ENCODE measurements at regions not wholly inside any gene's neighbourhood (a gene's known extent, or its start where the extent isn't known, plus 50 kb on each side); places are given as distances from the start of the nearest gene placed in this dataset.

DNA sequence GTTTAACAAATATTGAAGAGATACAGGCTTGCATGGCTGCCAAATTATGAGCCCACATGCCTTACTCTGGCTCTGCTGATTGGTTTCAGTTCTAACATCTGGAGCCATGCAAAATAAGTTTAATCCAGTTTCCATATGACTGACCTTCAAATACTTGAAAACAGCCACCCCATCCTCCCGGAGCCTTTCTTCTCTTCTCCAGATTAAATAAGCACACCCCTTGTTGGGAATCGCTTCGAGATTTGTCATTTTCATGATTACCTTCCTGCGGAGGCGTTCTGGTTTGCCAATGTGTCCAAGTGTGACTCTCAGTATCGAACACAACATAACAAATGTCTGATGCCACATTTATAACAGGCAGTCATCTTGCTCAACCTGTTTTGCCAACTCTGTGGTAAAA is 101.6 kb upstream of the JADE1 start:
- DNase-seq = no peak
- H3K36me3 Mint-ChIP-seq (ENCODE audit: low read depth) = no peaks in the 10 kb centered on the region

DNA sequence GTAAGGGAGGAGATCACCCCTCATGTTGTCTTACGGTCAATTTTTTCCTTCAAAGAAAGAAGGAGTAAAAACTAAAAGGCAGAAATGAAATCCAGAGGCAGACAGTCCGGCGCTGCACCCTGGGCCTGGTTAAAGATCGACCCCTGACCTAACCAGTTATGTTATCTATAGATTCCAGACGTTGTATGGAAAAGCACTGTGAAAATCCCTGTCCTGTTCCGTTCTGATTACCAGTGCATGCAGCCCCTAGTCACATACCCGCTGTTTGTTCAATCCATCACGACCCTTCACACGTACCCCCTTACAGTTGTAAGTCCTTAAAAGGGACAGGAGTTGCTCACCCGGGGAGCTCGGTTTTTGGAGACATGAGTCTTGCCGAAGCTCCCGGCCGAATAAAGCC is 105.6 kb upstream of the JADE1 start:
- H3K27me3 Mint-ChIP-seq (ENCODE audit: insufficient read depth) = peaks cover 1% of the 10 kb centered on the region; the same call in 1 of the 2 replicates
- H3K27ac Mint-ChIP-seq = no peak overlapping the region
- peaks cover 5% of the 10 kb centered on the region; the same call in 1 of the 2 replicates for H3K4me1 Mint-ChIP-seq (ENCODE audit: low read depth)
- DNase-seq = no peak
- H3K4me3 Mint-ChIP-seq = no peak overlapping the region
- H3K9me3 Mint-ChIP-seq = no peaks in the 10 kb centered on the region
- H3K36me3 Mint-ChIP-seq (ENCODE audit: low read depth) = no peaks in the 10 kb centered on the region
- TF ChIP-seq, protein P1, sequence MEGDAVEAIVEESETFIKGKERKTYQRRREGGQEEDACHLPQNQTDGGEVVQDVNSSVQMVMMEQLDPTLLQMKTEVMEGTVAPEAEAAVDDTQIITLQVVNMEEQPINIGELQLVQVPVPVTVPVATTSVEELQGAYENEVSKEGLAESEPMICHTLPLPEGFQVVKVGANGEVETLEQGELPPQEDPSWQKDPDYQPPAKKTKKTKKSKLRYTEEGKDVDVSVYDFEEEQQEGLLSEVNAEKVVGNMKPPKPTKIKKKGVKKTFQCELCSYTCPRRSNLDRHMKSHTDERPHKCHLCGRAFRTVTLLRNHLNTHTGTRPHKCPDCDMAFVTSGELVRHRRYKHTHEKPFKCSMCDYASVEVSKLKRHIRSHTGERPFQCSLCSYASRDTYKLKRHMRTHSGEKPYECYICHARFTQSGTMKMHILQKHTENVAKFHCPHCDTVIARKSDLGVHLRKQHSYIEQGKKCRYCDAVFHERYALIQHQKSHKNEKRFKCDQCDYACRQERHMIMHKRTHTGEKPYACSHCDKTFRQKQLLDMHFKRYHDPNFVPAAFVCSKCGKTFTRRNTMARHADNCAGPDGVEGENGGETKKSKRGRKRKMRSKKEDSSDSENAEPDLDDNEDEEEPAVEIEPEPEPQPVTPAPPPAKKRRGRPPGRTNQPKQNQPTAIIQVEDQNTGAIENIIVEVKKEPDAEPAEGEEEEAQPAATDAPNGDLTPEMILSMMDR (IDR thresholded peaks at IDR 0.05) = no peak

More for the DNA sequence above, 101.6 kb upstream of the JADE1 start:
- Mint-ChIP-seq H3K9me3 (no peaks in the 10 kb centered on the region), H3K27me3 (ENCODE audit: insufficient read depth) (peaks cover 3% of the 10 kb centered on the region; the same call in 1 of the 2 replicates), H3K4me3 (peak overlapping the region; percentile 51; the same call in 1 of the 2 replicates), H3K4me1 (ENCODE audit: low read depth) (peaks cover 5% of the 10 kb centered on the region; the same call in 1 of the 2 replicates), H3K27ac (no peak overlapping the region)
- TF ChIP-seq, protein P1 (IDR thresholded peaks at IDR 0.05) = no peak

DNA sequence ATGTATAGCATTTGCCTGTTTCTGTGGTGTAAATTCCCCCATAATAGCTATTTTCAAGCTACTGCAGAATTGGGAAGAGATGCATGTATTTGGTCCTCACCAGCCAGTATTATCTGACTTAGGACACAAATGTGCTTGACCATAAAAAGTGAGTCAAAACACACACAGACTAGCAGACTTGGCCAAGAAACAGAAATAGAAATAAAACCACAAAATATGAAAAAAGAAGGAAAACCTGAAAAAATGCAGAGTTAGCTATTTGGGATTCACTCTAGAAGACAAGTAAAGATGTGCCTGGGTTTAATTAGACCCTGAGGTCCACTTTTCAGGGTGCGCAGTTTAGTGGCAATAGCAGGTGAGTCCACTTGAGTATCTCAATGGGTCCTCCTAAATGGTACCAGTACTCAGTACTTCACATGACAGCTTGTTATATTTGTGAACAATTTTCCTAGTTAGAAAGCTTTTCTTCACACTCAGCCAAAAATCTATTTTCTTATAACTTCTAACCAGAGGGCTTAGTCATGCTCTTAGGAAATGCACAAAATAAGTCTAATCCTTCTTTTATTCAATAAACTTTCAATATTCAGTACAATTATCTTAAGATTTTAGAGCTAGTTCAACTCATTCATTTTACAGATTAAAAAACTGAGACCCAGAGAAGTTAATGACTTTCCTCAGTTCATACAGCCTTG is 108.7 kb upstream of the JADE1 start:
- Mint-ChIP-seq H3K27ac (no peak overlapping the region), H3K27me3 (ENCODE audit: insufficient read depth) (no peaks in the 10 kb centered on the region; the same call in 1 of the 2 replicates), H3K36me3 (ENCODE audit: low read depth) (no peaks in the 10 kb centered on the region), H3K4me3 (no peak overlapping the region), H3K9me3 (no peaks in the 10 kb centered on the region), H3K4me1 (ENCODE audit: low read depth) (no peaks in the 10 kb centered on the region)
- DNase-seq = no peak
- TF ChIP-seq, protein P1 (IDR thresholded peaks at IDR 0.05) = no peak

DNA sequence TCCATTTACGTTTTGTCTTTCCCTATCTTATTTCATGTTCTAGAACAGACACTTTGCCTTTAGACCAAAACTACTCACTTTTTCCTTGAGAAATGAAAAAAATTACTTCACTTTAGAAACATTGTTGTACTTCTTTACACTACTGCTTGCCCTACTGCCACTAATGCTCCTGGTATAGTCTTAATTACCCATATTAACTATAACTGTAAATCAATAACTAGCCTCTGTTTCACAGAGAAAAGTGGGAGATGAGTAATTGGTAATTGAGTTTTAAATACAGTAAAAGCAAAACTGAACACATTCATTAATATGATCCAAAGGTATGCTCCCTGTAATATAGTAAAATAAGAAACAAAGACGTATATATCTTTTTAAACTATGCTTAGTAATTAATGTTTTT is 111.1 kb upstream of the JADE1 start:
- Mint-ChIP-seq H3K27me3 (ENCODE audit: insufficient read depth) (no peaks in the 10 kb centered on the region; the same call in 1 of the 2 replicates), H3K9me3 (no peaks in the 10 kb centered on the region), H3K4me1 (ENCODE audit: low read depth) (no peaks in the 10 kb centered on the region), H3K4me3 (no peak overlapping the region), H3K27ac (no peak overlapping the region), H3K36me3 (ENCODE audit: low read depth) (no peaks in the 10 kb centered on the region)
- TF ChIP-seq, protein P1 (IDR thresholded peaks at IDR 0.05) = no peak
- no peak for DNase-seq

DNA sequence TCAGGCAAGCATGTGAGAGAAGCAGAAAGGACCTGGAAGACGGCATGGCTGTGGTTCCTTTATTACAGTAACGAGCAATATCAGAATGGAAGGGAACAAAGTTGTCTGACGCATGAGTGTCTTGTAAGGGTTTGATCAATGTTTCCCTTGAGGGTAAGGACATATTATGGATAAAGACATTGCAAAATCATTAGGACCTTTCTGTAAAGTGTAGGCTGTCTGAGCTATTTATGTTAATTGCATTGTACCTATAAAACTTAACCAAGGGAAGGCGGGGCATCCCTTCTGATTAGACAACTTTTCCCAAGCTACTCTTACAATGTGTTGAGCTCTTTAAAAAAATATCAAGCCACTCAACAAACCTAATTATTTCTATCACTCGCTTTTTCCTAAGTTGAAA is 112.2 kb upstream of the JADE1 start:
- no peak for DNase-seq

More for the DNA sequence above, 112.2 kb upstream of the JADE1 start:
- Mint-ChIP-seq H3K27me3 (ENCODE audit: insufficient read depth) (no peaks in the 10 kb centered on the region; the same call in 1 of the 2 replicates), H3K27ac (no peak overlapping the region), H3K36me3 (ENCODE audit: low read depth) (no peaks in the 10 kb centered on the region), H3K4me1 (ENCODE audit: low read depth) (no peaks in the 10 kb centered on the region), H3K4me3 (no peak overlapping the region), H3K9me3 (no peaks in the 10 kb centered on the region)
- TF ChIP-seq, protein P1 (IDR thresholded peaks at IDR 0.05) = no peak

Data from HFFc6 (cell line).